HL-60 (cell line): ENCODE measurements at regions not wholly inside any gene's neighbourhood (a gene's known extent, or its start where the extent isn't known, plus 50 kb on each side); places are given as distances from the start of the nearest gene placed in this dataset.

Experiments
- DNase-seq, 2 experiments: peaks; one replicate each; pipeline ENCODE4 v3.0.0-alpha.2; 2010 to 2020; ENCODE audit warnings: low read depth in 1 of 2, low spot score in 1 of 2
- H3K27ac ChIP-seq: fragments of 250-450 bp; sonication (Bioruptor Pico); replicated peaks from 2 replicates; pipeline ENCODE4 v1.5.1; 2020; ENCODE audit warnings: mild to moderate bottlenecking, moderate library complexity
- H3K27me3 ChIP-seq: fragments of 250-450 bp; sonication (Bioruptor Pico); 2 replicates; pipeline ENCODE4 v1.5.1; 2021; ENCODE audit warnings: mild to moderate bottlenecking, moderate library complexity; ENCODE audit not compliant: insufficient read depth, poor library complexity, severe bottlenecking
- H3K4me3 ChIP-seq: replicated peaks from 2 replicates; pipeline ENCODE4 v1.5.1; 2011; ENCODE audit warnings: mild to moderate bottlenecking, control low read depth, low read length; ENCODE audit not compliant: insufficient read depth
- CTCF ChIP-seq: IDR thresholded peaks from one replicate; pipeline ENCODE4 v1.5.1; 2011; ENCODE audit warnings: low read length, control low read depth, inconsistent platforms; ENCODE audit not compliant: insufficient read depth
- GABPA ChIP-seq: IDR thresholded peaks from 2 replicates; pipeline ENCODE4 v1.6.1; 2012; ENCODE audit warnings: low read depth
- POLR2AphosphoS5 ChIP-seq: IDR thresholded peaks from 2 replicates; pipeline ENCODE4 v1.6.1; 2012; ENCODE audit warnings: low read depth
- REST ChIP-seq: IDR thresholded peaks from 2 replicates; pipeline ENCODE4 v1.6.1; 2012; ENCODE audit warnings: low read depth; ENCODE audit not compliant: insufficient replicate concordance
- SPI1 ChIP-seq: IDR thresholded peaks from 2 replicates; pipeline ENCODE4 v1.6.1; 2012; ENCODE audit warnings: low read depth, mild to moderate bottlenecking, borderline replicate concordance

- TF ChIP-seq CTCF (no peak), POLR2AphosphoS5 (no peak), SPI1 (no peak), REST (no peak), GABPA (no peak)
- Histone ChIP-seq H3K27ac (no peak overlapping the region), H3K4me3 (no peak overlapping the region), H3K27me3 (peaks cover 7% of the 10 kb centered on the region)
- no peak for DNase-seq
Observed at GRCh38 chr15:35646790-35647189, 100.8 kb upstream of the DPH6 start.

GRCh38 chr15:35647303-35647702 lies 101.3 kb upstream of the DPH6 start:
- Histone ChIP-seq H3K4me3 (no peak overlapping the region), H3K27me3 (peaks cover 7% of the 10 kb centered on the region), H3K27ac (no peak overlapping the region)
- TF ChIP-seq POLR2AphosphoS5, result no peak
- no peak for DNase-seq

GRCh38 chr15:35648941-35649340 lies 103.0 kb upstream of the DPH6 start:
- Histone ChIP-seq H3K4me3 (no peak overlapping the region), H3K27me3 (peaks cover 7% of the 10 kb centered on the region), H3K27ac (no peak overlapping the region)
- DNase-seq, result no peak
- TF ChIP-seq POLR2AphosphoS5 (no peak), REST (no peak), SPI1 (no peak)

- Histone ChIP-seq H3K4me3 (no peak overlapping the region), H3K27me3 (peaks cover 7% of the 10 kb centered on the region), H3K27ac (no peak overlapping the region)
- DNase-seq, result no peak
- no peak for TF ChIP-seq GABPA
- TF ChIP-seq SPI1, result no peak
- TF ChIP-seq REST, result no peak
- TF ChIP-seq CTCF, result no peak
- TF ChIP-seq POLR2AphosphoS5, result no peak
Observed at GRCh38 chr15:35649575-35649974, 103.6 kb upstream of the DPH6 start.
